NCI-H82 (cell line): ENCODE measurements at regions not wholly inside any gene's neighbourhood (a gene's known extent, or its start where the extent isn't known, plus 50 kb on each side); places are given as distances from the start of the nearest gene placed in this dataset.
A peak's percentile ranks its signal among the peaks of the same experiment; 100 is the strongest.
"Not testable (repeated sequence)": the region's sequence is repeated elsewhere in the genome, so short reads cannot be mapped to it uniquely, and the experiment has no call there.

Experiments
- DNase-seq: peaks from one replicate; lab custom pipeline; 2025; lab: John Stamatoyannopoulos, UW

GRCh38 chrX:139475432-139475831 is 55.1 kb upstream of the F9 start:
- DNase-seq = no peak

- not testable (repeated sequence) for DNase-seq
These were observed 68.6 kb upstream of the F9 start for GRCh38 chrX:139461945-139462344.

- no peak for DNase-seq
These were observed 75.8 kb upstream of the F9 start for GRCh38 chrX:139454743-139455142.

- no peak for DNase-seq
These were observed 81.5 kb upstream of the F9 start for GRCh38 chrX:139448996-139449395.

- no peak for DNase-seq
These were observed 83.7 kb upstream of the F9 start for GRCh38 chrX:139446832-139447231.

- peak; percentile 27 for DNase-seq
These were observed 100.6 kb upstream of the F9 start for GRCh38 chrX:139429913-139430312.

- no peak for DNase-seq
These were observed 107.4 kb upstream of the F9 start for GRCh38 chrX:139423186-139423585.

GRCh38 chrX:139398258-139398657 is 132.3 kb upstream of the F9 start:
- DNase-seq = not testable (repeated sequence)

- DNase-seq = no peak
These were observed 142.3 kb upstream of the F9 start for GRCh38 chrX:139388254-139388653.

- no peak for DNase-seq
These were observed 148.0 kb upstream of the F9 start for GRCh38 chrX:139382529-139382928.

- DNase-seq = not testable (repeated sequence)
These were observed 154.0 kb upstream of the F9 start for GRCh38 chrX:139376547-139376946.

- DNase-seq = no peak
These were observed 170.2 kb upstream of the F9 start for GRCh38 chrX:139360356-139360755.

- DNase-seq = peak; percentile 90
These were observed 187.9 kb upstream of the F9 start for GRCh38 chrX:139342594-139342991.

GRCh38 chrX:139341855-139342593 is 188.5 kb upstream of the F9 start:
- DNase-seq = peak; percentile 60

GRCh38 chrX:139332441-139332840 is 198.1 kb upstream of the F9 start:
- DNase-seq = no peak

GRCh38 chrX:139327355-139327754 is 203.2 kb upstream of the F9 start:
- DNase-seq = no peak

- DNase-seq = no peak
These were observed 205.8 kb upstream of the F9 start for GRCh38 chrX:139324756-139325155.

- DNase-seq = not testable (repeated sequence)
These were observed 209.7 kb upstream of the F9 start for GRCh38 chrX:139320661-139321354.

- DNase-seq = not testable (repeated sequence)
These were observed 223.9 kb upstream of the F9 start for GRCh38 chrX:139306675-139307074.

- DNase-seq = no peak
These were observed 226.1 kb upstream of the F9 start for GRCh38 chrX:139304471-139304870.

GRCh38 chrX:139299309-139299708 is 231.2 kb upstream of the F9 start:
- no peak for DNase-seq

- DNase-seq = no peak
These were observed 232.1 kb upstream of the F9 start for GRCh38 chrX:139298437-139298836.

GRCh38 chrX:139297638-139298037 is 232.9 kb upstream of the F9 start:
- no peak for DNase-seq

- DNase-seq = no peak
These were observed 236.5 kb upstream of the F9 start for GRCh38 chrX:139293991-139294390.
